ENCODE measurements at regions not wholly inside any gene's neighbourhood (a gene's known extent, or its start where the extent isn't known, plus 50 kb on each side); places are given as distances from the start of the nearest gene placed in this dataset.

DNA sequence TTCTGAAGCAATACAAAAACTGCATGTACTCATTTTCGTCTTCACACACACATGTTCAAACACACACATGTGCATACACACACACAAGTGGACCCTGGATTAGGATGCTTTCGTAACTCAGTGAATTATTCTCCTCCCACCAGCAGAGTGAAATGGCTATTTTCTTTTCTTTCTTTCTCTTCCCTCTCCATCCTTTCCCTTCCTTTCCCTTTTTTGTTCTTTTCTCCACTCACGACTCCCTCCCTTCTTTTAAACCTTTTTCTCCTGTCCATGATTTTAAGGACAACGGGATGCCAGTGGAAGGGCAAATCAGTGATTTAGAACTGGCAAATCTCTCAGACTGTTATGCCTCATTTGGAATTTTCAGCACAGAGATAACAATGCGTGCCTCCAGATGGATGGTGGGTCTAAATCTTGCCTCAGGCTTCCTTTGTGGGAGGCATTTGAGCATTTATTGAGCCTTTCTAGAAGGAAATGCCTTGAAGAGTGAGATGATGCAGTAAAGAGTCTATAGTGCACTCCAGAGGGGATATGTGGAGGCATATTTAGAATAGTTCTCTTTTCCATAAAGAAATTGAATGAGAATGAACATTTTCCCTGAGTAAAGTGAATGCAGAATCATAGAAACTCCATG lies 130.4 kb upstream of the SLC7A14 start:
- H3K36me3 ChIP-seq = no peaks in the 10 kb centered on the region
- DNase-seq (ENCODE audit: extremely low spot score in 2 of 2) = no peak
- no peak overlapping the region for H3K4me3 ChIP-seq
- H3K27me3 ChIP-seq = no peaks in the 10 kb centered on the region
- TF ChIP-seq POLR2A (IDR thresholded peaks at IDR 0.05) (no peak), POLR2AphosphoS5 (IDR thresholded peaks at IDR 0.05; ENCODE audit: insufficient read depth in 1 of 2, low read depth in 1 of 2) (no peak)
- TF ChIP-seq, protein P1, sequence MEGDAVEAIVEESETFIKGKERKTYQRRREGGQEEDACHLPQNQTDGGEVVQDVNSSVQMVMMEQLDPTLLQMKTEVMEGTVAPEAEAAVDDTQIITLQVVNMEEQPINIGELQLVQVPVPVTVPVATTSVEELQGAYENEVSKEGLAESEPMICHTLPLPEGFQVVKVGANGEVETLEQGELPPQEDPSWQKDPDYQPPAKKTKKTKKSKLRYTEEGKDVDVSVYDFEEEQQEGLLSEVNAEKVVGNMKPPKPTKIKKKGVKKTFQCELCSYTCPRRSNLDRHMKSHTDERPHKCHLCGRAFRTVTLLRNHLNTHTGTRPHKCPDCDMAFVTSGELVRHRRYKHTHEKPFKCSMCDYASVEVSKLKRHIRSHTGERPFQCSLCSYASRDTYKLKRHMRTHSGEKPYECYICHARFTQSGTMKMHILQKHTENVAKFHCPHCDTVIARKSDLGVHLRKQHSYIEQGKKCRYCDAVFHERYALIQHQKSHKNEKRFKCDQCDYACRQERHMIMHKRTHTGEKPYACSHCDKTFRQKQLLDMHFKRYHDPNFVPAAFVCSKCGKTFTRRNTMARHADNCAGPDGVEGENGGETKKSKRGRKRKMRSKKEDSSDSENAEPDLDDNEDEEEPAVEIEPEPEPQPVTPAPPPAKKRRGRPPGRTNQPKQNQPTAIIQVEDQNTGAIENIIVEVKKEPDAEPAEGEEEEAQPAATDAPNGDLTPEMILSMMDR (IDR thresholded peaks at IDR 0.05) = no peak
- H3K4me1 ChIP-seq = no peaks in the 10 kb centered on the region
- no peak overlapping the region for H3K27ac ChIP-seq
- intact Hi-C loops (cut with DNase I) = no loop called here
- H3K9me3 ChIP-seq = no peaks in the 10 kb centered on the region

DNA sequence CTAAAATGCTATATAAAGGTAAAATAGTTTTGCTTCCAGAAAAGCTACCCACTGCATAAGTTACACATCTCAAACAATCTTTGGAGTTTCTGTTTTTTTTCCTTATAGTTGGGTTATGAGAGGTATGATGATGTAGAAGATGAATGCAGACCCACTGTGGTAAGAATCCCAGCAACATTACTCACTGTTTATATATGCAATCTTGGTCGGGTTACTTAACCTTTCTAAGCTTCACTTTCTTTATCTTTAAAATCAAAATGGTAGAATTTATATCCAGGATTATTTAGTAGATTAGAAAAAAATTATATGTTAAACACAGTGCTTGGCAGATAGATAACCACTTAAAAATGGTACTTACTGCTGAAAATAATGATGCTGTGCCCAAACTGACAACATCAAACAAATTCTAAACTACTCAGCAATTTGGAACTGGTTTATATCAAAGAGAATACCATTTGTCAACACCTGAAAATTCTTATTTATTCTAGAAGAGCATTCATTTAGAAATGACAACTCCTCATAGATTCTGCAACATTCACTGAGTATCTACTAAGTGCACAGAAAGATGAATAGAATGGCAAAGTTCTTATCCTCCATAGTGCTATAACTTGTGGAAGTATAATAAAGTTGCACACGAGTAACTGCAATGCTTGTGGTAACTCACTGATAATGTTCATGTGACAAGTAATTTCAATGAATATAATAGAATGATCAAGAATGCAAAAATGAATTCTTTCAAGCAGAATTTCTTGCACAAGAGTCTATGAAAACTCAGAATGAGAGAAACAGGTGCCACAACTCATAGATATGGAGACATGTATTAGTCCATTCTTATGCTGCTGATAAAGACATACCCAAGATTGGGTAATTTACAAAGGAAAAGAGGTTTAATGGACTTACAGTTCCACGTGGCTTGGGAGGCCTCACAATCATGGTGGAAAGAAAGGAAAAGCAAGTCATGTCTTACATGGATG lies 129.0 kb upstream of the SLC7A14 start:
- Histone ChIP-seq H3K27ac (no peak overlapping the region), H3K4me1 (no peaks in the 10 kb centered on the region), H3K4me3 (no peak overlapping the region), H3K36me3 (no peaks in the 10 kb centered on the region), H3K9me3 (peaks cover 4% of the 10 kb centered on the region), H3K27me3 (no peaks in the 10 kb centered on the region)
- no peak for DNase-seq (ENCODE audit: extremely low spot score in 2 of 2)
- intact Hi-C loops (cut with DNase I) = no loop called here
- TF ChIP-seq, protein P1 (IDR thresholded peaks at IDR 0.05) = no peak
- TF ChIP-seq POLR2A (IDR thresholded peaks at IDR 0.05) (no peak), POLR2AphosphoS5 (IDR thresholded peaks at IDR 0.05; ENCODE audit: insufficient read depth in 1 of 2, low read depth in 1 of 2) (no peak)

DNA sequence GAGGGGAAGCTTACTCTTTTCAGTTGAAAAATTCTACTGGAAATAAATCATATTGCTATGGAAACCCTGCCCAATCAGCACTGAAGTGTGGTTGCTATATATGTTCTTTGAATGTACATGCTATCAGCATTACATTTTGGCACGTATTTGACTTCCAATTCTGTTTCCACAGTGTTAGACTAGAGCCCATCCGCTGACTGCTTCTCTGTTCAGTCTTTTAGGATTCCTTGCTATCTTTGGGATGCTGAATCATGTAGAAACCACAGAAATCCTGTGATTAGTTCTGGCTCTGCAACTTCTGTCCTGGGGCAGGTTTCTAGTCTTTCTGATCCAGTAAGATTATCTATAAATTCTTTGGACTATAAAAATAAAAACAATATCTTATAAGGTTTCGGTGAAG lies 128.2 kb upstream of the SLC7A14 start:
- Histone ChIP-seq H3K4me3 (no peak overlapping the region), H3K4me1 (no peaks in the 10 kb centered on the region), H3K9me3 (peaks cover 5% of the 10 kb centered on the region), H3K27me3 (no peaks in the 10 kb centered on the region), H3K36me3 (no peaks in the 10 kb centered on the region), H3K27ac (no peak overlapping the region)
- DNase-seq (ENCODE audit: extremely low spot score in 2 of 2) = no peak
- TF ChIP-seq POLR2A (IDR thresholded peaks at IDR 0.05) (no peak), POLR2AphosphoS5 (IDR thresholded peaks at IDR 0.05; ENCODE audit: insufficient read depth in 1 of 2, low read depth in 1 of 2) (no peak)
- TF ChIP-seq, protein P1 (IDR thresholded peaks at IDR 0.05) = no peak
- intact Hi-C loops (cut with DNase I) = no loop called here

DNA sequence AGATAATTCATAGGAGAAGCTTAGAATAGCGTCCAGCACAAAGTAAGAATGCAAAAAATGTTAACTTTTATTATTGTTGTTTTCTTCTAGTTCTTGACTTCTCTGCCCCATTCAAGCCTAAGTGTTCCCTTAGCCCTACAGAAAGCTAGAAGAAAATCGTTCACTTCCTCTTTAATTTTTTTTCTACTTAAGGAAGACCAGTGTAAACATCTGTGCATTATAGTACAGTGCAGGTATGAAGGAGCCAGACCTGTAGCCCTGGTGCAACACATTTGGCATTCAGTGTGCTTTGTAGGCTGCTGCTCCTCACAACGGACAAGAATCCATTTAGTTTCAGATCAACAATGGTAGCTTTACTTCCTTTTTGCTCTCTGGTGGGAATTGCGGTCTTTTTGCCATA lies 127.8 kb upstream of the SLC7A14 start:
- no peaks in the 10 kb centered on the region for H3K27me3 ChIP-seq
- no peaks in the 10 kb centered on the region for H3K4me1 ChIP-seq
- no peaks in the 10 kb centered on the region for H3K36me3 ChIP-seq
- H3K4me3 ChIP-seq = no peak overlapping the region
- peaks cover 5% of the 10 kb centered on the region for H3K9me3 ChIP-seq
- intact Hi-C loops (cut with DNase I) = no loop called here
- TF ChIP-seq, protein P1 (IDR thresholded peaks at IDR 0.05) = no peak
- DNase-seq (ENCODE audit: extremely low spot score in 2 of 2) = no peak
- no peak overlapping the region for H3K27ac ChIP-seq

DNA sequence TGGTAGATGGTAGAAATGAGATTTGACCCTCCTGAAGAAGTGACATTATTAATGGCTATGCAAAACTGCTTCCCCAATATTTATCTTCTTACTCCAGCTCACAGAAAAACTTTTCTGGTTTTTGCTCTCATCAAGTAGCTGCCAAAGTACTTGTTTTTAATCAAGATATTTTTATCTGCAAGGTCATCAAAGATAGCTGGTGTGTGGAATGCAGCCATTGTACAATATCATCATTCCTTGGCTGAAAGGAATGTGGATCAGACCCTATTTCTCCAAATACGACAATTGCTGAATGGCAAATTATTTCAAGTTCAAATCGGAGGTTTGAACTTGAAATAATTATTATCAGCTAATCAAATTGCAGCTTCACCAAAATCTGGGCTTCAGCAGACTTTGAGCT lies 126.9 kb upstream of the SLC7A14 start:
- TF ChIP-seq POLR2A (IDR thresholded peaks at IDR 0.05) (no peak), POLR2AphosphoS5 (IDR thresholded peaks at IDR 0.05; ENCODE audit: insufficient read depth in 1 of 2, low read depth in 1 of 2) (no peak)
- TF ChIP-seq, protein P1 (IDR thresholded peaks at IDR 0.05) = no peak
- no peaks in the 10 kb centered on the region for H3K27me3 ChIP-seq
- intact Hi-C loops (cut with DNase I) = no loop called here

More for the DNA sequence above, 126.9 kb upstream of the SLC7A14 start:
- no peak overlapping the region for H3K27ac ChIP-seq
- no peaks in the 10 kb centered on the region for H3K36me3 ChIP-seq
- peaks cover 5% of the 10 kb centered on the region for H3K9me3 ChIP-seq
- DNase-seq (ENCODE audit: extremely low spot score in 2 of 2) = no peak
- no peak overlapping the region for H3K4me3 ChIP-seq
- H3K4me1 ChIP-seq = no peaks in the 10 kb centered on the region

All from vagina (tissue), 2 donors.